22Rv1 (cell line): ENCODE measurements at regions not wholly inside any gene's neighbourhood (a gene's known extent, or its start where the extent isn't known, plus 50 kb on each side); places are given as distances from the start of the nearest gene placed in this dataset.

ENCODE experiments used
- ZFX ChIP-seq: fragments of 450-650 bp; IDR thresholded peaks from 2 replicates; pipeline ENCODE4 v1.6.1; 2017; ENCODE audit warnings: antibody characterized with exemption, borderline replicate concordance
- TF ChIP-seq, protein P1 (sequence below): fragments of 450-650 bp; IDR thresholded peaks from 2 replicates; pipeline ENCODE4 v1.5.1; 2017; ENCODE audit warnings: mild to moderate bottlenecking

DNA sequence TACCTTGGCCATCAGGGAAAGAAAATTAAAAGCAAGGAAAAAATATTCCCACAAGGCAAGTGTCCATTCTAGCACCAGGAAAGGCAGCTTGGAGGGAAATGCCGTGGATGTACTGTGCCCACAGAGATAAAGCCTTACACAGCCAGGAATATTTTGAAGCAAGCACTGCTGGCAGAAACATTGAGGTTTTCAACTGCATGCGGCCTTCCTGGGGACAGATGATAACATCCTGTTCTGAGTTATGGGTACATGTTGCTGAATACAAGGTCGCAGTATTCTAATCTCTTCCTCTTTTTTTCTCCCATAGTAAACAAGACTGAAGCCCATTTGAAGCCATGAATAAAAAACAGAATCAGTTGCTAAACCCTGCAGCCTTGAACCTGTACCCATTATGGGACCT, 197.1 kb downstream of the BTG1 start:
- TF ChIP-seq, protein P1, sequence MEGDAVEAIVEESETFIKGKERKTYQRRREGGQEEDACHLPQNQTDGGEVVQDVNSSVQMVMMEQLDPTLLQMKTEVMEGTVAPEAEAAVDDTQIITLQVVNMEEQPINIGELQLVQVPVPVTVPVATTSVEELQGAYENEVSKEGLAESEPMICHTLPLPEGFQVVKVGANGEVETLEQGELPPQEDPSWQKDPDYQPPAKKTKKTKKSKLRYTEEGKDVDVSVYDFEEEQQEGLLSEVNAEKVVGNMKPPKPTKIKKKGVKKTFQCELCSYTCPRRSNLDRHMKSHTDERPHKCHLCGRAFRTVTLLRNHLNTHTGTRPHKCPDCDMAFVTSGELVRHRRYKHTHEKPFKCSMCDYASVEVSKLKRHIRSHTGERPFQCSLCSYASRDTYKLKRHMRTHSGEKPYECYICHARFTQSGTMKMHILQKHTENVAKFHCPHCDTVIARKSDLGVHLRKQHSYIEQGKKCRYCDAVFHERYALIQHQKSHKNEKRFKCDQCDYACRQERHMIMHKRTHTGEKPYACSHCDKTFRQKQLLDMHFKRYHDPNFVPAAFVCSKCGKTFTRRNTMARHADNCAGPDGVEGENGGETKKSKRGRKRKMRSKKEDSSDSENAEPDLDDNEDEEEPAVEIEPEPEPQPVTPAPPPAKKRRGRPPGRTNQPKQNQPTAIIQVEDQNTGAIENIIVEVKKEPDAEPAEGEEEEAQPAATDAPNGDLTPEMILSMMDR, result no peak
- no peak for TF ChIP-seq ZFX
